Naive thymus-derived CD4-positive, alpha-beta T cell (primary cell): ENCODE measurements at regions not wholly inside any gene's neighbourhood (a gene's known extent, or its start where the extent isn't known, plus 50 kb on each side); places are given as distances from the start of the nearest gene placed in this dataset.

Experiments
- ATAC-seq: fragments of 150-1000 bp; cut with Tn5 transposase; 2 replicates; pipeline ENCODE4 v1.10.0; 2021; ENCODE audit warnings: mild to moderate bottlenecking, moderate library complexity
- CTCF ChIA-PET: fragments of 350-600 bp; sonication (Branson Sonifier 250); formaldehyde crosslinking; loops from one replicate; lab custom pipeline; 2021; ENCODE audit warnings: antibody characterized with exemption; lab: Charles Lee
- POLR2A ChIA-PET: fragments of 350-600 bp; sonication (Branson Sonifier 250); formaldehyde crosslinking; loops from one replicate; lab custom pipeline; 2021; ENCODE audit warnings: antibody characterized with exemption, inconsistent platforms; lab: Charles Lee
- DNase-seq, 9 donors: peaks; one replicate each; pipeline versions ENCODE4 v3.0.0 to v3.0.0-alpha.2; 2020 to 2022; ENCODE audit warnings: mixed read lengths in 1 of 9
- H3K27ac ChIP-seq: one replicate; pipeline ENCODE4 v1.7.0; 2013; ENCODE audit warnings: mild to moderate bottlenecking, low read depth, low read length, moderate library complexity
- H3K27me3 ChIP-seq, 2 donors: one replicate each; pipeline ENCODE4 v1.7.0; 2013; ENCODE audit warnings: low read length in 2 of 2, mild to moderate bottlenecking in 2 of 2, moderate library complexity in 2 of 2; ENCODE audit not compliant: control insufficient read depth in 2 of 2, insufficient read depth in 2 of 2
- H3K36me3 ChIP-seq, 3 experiments: 1 replicate in 2 of 3; 2 replicates in 1 of 3; pipeline ENCODE4 v1.7.0; 2013; ENCODE audit warnings: low read length in 3 of 3, mild to moderate bottlenecking in 3 of 3, moderate library complexity in 1 of 3; ENCODE audit not compliant: insufficient read depth in 3 of 3, control insufficient read depth in 2 of 3
- H3K4me1 ChIP-seq, 2 donors: one replicate each; pipeline ENCODE4 v1.7.0; 2013; ENCODE audit warnings: low read length in 2 of 2, mild to moderate bottlenecking in 2 of 2, moderate library complexity in 1 of 2; ENCODE audit not compliant: control insufficient read depth in 2 of 2, insufficient read depth in 2 of 2
- H3K4me3 ChIP-seq: 2 replicates; pipeline ENCODE4 v1.7.0; 2013; ENCODE audit warnings: mild to moderate bottlenecking, low read length
- H3K9me3 ChIP-seq, 3 experiments: 1 replicate in 2 of 3; 2 replicates in 1 of 3; pipeline ENCODE4 v1.7.0; 2013; ENCODE audit warnings: low read length in 3 of 3; ENCODE audit not compliant: control insufficient read depth in 2 of 3
- H3K27ac Mint-ChIP-seq, 9 donors: one replicate each; pipeline ENCODE4 v1.8.0; 2020 to 2022; ENCODE audit warnings: mixed read lengths in 9 of 9, mild to moderate bottlenecking in 8 of 9, moderate library complexity in 5 of 9, inconsistent platforms in 2 of 9
- H3K27me3 Mint-ChIP-seq, 5 donors: one replicate each; pipeline ENCODE4 v1.8.0; 2021 to 2022; ENCODE audit warnings: mixed read lengths in 5 of 5, mild to moderate bottlenecking in 1 of 5
- H3K36me3 Mint-ChIP-seq, 5 donors: one replicate each; pipeline ENCODE4 v1.8.0; 2020 to 2022; ENCODE audit warnings: mixed read lengths in 5 of 5, mild to moderate bottlenecking in 3 of 5, inconsistent platforms in 1 of 5
- H3K4me1 Mint-ChIP-seq, 7 donors: one replicate each; pipeline ENCODE4 v1.8.0; 2020 to 2022; ENCODE audit warnings: mixed read lengths in 7 of 7, mild to moderate bottlenecking in 3 of 7, inconsistent platforms in 1 of 7
- H3K4me3 Mint-ChIP-seq, 10 donors: one replicate each; pipeline ENCODE4 v1.8.0; 2020 to 2022; ENCODE audit warnings: mild to moderate bottlenecking in 10 of 10, mixed read lengths in 10 of 10, moderate library complexity in 6 of 10, inconsistent platforms in 2 of 10
- H3K9me3 Mint-ChIP-seq, 11 donors: one replicate each; pipeline ENCODE4 v1.8.0; 2020 to 2022; ENCODE audit warnings: mixed read lengths in 11 of 11, mild to moderate bottlenecking in 4 of 11, inconsistent platforms in 1 of 11, moderate library complexity in 1 of 11
- intact Hi-C, 2 donors: fragments of 100-400 bp; cut with micrococcal nuclease; formaldehyde crosslinking; loops; one replicate each; pipeline ENCODE4 v1.15.1; 2023

DNA sequence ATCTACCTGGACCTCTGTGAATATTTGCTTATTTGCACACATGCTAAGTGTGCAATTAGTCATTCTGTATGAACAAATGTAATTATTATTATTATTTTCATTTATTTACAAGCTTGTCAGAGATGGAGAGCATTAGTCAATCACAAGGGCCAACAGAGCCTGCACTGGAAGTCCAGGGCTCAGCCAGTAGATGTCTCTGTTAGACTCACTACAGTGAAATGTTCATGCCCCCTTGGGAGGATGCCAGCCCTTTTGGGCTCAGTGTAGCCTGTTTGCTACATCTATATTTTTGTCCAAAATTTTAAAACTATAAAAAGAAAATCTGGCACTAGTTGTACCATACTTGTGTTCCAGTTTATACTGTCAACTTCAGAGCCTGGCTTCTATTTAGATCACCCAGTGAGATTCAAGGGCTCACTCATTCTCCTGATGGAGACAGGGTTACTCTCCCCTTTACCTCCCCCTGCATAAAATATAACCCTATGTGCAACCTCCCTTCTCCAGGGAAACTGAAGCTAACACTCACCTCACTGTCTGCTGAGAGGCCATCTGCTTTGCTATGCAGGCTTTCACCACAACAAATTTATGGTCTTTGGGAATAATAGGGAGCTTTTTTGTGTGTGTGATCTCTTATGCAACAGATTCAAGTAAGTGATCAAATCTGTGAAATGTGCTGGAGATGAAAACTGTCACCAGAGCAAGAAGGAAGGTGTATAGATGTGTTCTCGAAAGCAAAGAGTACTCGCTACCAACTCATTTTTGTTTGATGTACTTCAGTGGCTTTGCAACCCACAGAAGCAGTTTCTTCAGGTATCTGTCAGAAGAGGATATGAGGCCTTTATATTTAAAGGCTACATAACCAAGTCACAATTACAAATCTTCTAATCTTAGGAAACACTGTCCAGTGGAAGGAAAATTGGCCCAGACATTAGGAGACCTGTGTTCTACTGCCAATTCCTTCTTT lies 99.9 kb upstream of the TLE4 start:
- DNase-seq (peak in 6 of 9 donors; percentile 12 to 43 (median 18)), ATAC-seq (peak; percentile 56)
- CTCF ChIA-PET, result interaction anchor here (0.6 to 1.5 kb wide), 3 partner anchors 98 to 474 kb away, joined by 3 to 4 read pairs (median 3); no protein-coding TSS in a partner anchor
- Mint-ChIP-seq H3K27ac (peak overlapping the region in 3 of 9 donors; percentile 44 to 75 (median 45)), H3K9me3 (no peaks in the 10 kb centered on the region), H3K36me3 (peaks cover 0 to 3% (median 0%) of the 10 kb centered on the region in 5 donors), H3K4me1 (peaks cover 0 to 30% (median 24%) of the 10 kb centered on the region in 7 donors), H3K27me3 (no peaks in the 10 kb centered on the region), H3K4me3 (no peak overlapping the region)
- Histone ChIP-seq H3K4me3 (no peak overlapping the region), H3K27ac (no peak overlapping the region), H3K4me1 (peaks cover 0 to 8% of the 10 kb centered on the region in 2 donors), H3K27me3 (no peaks in the 10 kb centered on the region), H3K9me3 (no peaks in the 10 kb centered on the region), H3K36me3 (no peaks in the 10 kb centered on the region)
- intact Hi-C loops, result loop anchor here (1.0 to 10.0 kb wide), 6 partner anchors 100 to 705 kb away; partner anchors contain the start of gene TLE4 (in 1 of the 2)
- POLR2A ChIA-PET, result interaction anchor here (0.6 kb wide), 1 partner anchor 170 kb away, joined by 3 read pairs; no protein-coding TSS in a partner anchor

GRCh38 chr9:79473704-79474103 lies 98.1 kb upstream of the TLE4 start:
- Mint-ChIP-seq H3K4me3 (no peak overlapping the region), H3K9me3 (no peaks in the 10 kb centered on the region), H3K27me3 (no peaks in the 10 kb centered on the region), H3K4me1 (peaks cover 0 to 28% (median 21%) of the 10 kb centered on the region in 7 donors), H3K36me3 (peaks cover 0 to 3% (median 0%) of the 10 kb centered on the region in 5 donors), H3K27ac (no peak overlapping the region)
- no peak overlapping the region for H3K27ac ChIP-seq
- no peak overlapping the region for H3K4me3 ChIP-seq
- no peak for ATAC-seq
- DNase-seq, result no peak
- H3K36me3 ChIP-seq, result no peaks in the 10 kb centered on the region
- CTCF ChIA-PET, result no interaction called here
- POLR2A ChIA-PET, result no interaction called here
- H3K9me3 ChIP-seq, result no peaks in the 10 kb centered on the region
- H3K27me3 ChIP-seq, result no peaks in the 10 kb centered on the region
- intact Hi-C loops, result loop anchor here (5.0 to 10.0 kb wide), 3 partner anchors 99 to 704 kb away; partner anchors contain the start of gene TLE4 (in 1 of the 2)
- peaks cover 3 to 8% of the 10 kb centered on the region in 2 donors for H3K4me1 ChIP-seq

DNA sequence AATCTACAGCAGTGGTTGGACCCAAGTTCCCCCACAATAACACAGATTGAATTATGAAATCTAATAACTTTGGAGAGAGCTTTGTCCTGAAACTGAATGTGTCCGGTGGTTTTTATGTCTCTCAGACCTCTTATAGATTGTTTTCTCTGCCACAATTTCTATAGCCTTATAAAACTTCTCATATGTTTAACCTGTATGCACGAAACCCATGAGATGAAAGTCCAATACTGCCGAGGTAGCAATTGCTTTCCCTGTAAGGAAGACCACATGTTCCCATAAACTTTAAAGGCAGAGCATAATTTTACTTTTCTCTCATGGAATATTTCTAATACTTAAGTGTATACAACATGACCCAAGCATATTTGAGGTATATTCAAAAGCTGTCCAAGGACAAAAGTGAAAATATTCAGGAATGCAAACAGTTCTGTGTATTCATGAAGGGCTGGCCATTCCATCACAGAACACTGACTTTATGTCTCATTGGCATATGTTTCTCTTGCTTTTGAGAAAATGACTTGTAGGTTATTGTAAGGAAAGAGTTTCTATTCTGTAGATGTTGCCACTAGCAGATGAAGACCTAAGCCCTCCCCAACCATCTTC lies 94.4 kb upstream of the TLE4 start:
- H3K4me1 ChIP-seq, result peaks cover under 1 to 3% of the 10 kb centered on the region in 2 donors
- H3K27me3 ChIP-seq, result no peaks in the 10 kb centered on the region
- DNase-seq (no peak), ATAC-seq (no peak)
- intact Hi-C loops, result loop anchor here in 1 of 2 donors (10.0 kb wide), 1 partner anchor 227 kb away; no protein-coding TSS in a partner anchor
- no peak overlapping the region for H3K4me3 ChIP-seq
- ChIA-PET CTCF (no interaction called here), POLR2A (no interaction called here)
- H3K9me3 ChIP-seq, result no peaks in the 10 kb centered on the region
- peaks cover 0 to 13% (median 4%) of the 10 kb centered on the region in 7 donors for H3K4me1 Mint-ChIP-seq
- no peaks in the 10 kb centered on the region for H3K36me3 ChIP-seq
- H3K9me3 Mint-ChIP-seq, result no peaks in the 10 kb centered on the region
- no peak overlapping the region for H3K27ac Mint-ChIP-seq
- peaks cover 0 to 3% (median 0%) of the 10 kb centered on the region in 5 donors for H3K36me3 Mint-ChIP-seq
- H3K27me3 Mint-ChIP-seq, result no peaks in the 10 kb centered on the region
- no peak overlapping the region for H3K27ac ChIP-seq
- no peak overlapping the region for H3K4me3 Mint-ChIP-seq

DNA sequence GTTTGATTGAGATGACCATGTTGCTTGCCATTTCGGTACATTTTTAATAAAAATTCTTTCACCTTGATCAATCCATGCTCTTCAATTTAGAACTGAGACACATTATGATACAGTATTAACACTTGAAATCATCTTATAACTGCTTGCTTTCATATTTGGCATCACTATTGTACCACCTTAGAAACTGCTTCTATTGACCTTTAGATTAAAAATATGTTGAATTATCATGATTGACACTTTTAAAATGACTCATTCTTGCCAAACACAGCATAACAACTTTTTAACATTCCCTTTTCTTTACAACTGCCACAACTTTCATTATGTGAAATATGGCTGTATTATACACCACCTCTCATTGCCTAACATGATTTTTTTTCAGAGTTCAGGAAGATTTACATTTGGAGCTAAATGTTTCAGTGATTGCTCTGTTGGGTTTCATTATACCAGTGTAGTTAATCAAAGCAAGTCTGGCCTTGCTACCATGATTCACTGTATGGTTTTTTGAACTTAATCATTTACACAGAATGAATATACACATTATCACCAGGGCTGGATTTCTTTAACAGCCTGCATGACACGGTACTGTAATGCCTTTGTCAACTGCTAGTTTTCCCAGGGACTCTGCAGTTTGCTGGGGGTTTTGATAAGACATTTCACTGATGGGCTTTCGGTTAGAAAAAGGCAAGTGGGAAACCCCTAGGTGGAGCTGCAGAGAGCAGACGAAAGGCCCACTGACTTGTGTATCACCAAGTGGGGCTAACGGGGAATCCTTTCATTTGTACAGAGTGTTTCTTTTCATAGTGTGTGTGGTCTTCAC lies 93.6 kb upstream of the TLE4 start:
- Mint-ChIP-seq H3K4me1 (peaks cover 0 to 5% (median 0%) of the 10 kb centered on the region in 7 donors), H3K4me3 (no peak overlapping the region), H3K27me3 (no peaks in the 10 kb centered on the region), H3K9me3 (no peaks in the 10 kb centered on the region), H3K36me3 (peaks cover 0 to 3% (median 0%) of the 10 kb centered on the region in 5 donors), H3K27ac (no peak overlapping the region)
- Histone ChIP-seq H3K4me1 (peaks cover 0 to 3% of the 10 kb centered on the region in 2 donors), H3K27me3 (no peaks in the 10 kb centered on the region), H3K4me3 (no peak overlapping the region), H3K27ac (no peak overlapping the region), H3K36me3 (no peaks in the 10 kb centered on the region), H3K9me3 (no peaks in the 10 kb centered on the region)
- ChIA-PET CTCF (interaction anchor here (0.7 to 0.9 kb wide), 2 partner anchors 251 to 696 kb away, joined by 3 read pairs; no protein-coding TSS in a partner anchor), POLR2A (no interaction called here)
- DNase-seq (peak in 6 of 9 donors; percentile 12 to 37 (median 22)), ATAC-seq (peak; percentile 58)
- intact Hi-C loops, result loop anchor here in 1 of 2 donors (1.0 to 10.0 kb wide), 4 partner anchors 94 to 697 kb away; no protein-coding TSS in a partner anchor

DNA sequence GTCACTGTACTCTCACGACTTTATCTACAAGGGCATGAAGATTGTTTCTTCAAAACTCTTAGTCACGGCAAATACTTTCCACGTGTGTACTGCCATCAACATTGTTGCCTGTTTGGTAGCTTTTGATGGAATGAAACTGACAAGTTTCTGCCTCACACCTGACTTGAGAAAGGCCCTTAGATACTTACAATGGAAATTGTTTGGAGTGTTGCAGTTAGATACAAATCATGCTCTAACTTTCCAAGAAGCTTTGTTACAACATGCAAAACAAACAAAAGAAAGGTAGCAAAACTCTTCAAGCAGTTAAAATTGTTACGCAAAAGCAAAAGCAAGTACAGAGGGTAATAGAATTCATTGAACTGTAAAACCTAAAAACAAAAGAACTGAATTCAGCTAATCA lies 91.1 kb upstream of the TLE4 start:
- ChIA-PET POLR2A (interaction anchor here (0.7 kb wide), 1 partner anchor 90 kb away, joined by 4 read pairs; no protein-coding TSS in a partner anchor), CTCF (no interaction called here)
- Mint-ChIP-seq H3K9me3 (no peaks in the 10 kb centered on the region), H3K27ac (no peak overlapping the region), H3K36me3 (no peaks in the 10 kb centered on the region), H3K27me3 (no peaks in the 10 kb centered on the region), H3K4me3 (no peak overlapping the region), H3K4me1 (peaks cover 0 to 5% (median 0%) of the 10 kb centered on the region in 7 donors)
- DNase-seq, result no peak
- H3K9me3 ChIP-seq, result no peaks in the 10 kb centered on the region
- ATAC-seq, result no peak
- no peaks in the 10 kb centered on the region for H3K27me3 ChIP-seq
- H3K27ac ChIP-seq, result no peak overlapping the region
- intact Hi-C loops, result no loop called here
- no peak overlapping the region for H3K4me3 ChIP-seq
- peaks cover 0 to 3% of the 10 kb centered on the region in 2 donors for H3K4me1 ChIP-seq
- H3K36me3 ChIP-seq, result no peaks in the 10 kb centered on the region
